Liver (tissue), 8 donors: ENCODE measurements at regions not wholly inside any gene's neighbourhood (a gene's known extent, or its start where the extent isn't known, plus 50 kb on each side); places are given as distances from the start of the nearest gene placed in this dataset.

Source experiments
- DNase-seq: peaks from one replicate; pipeline ENCODE4 v3.0.0-alpha.2; 2017; ENCODE audit warnings: low spot score
- H3K27ac ChIP-seq, 2 donors: one replicate each; pipeline ENCODE4 v1.7.0; 2013; ENCODE audit warnings: inconsistent platforms in 2 of 2, low read length in 2 of 2, control low read depth in 1 of 2, low read depth in 1 of 2, mild to moderate bottlenecking in 1 of 2
- H3K27me3 ChIP-seq, 4 donors: one replicate each; pipeline versions ENCODE4 v1.6.1 to v1.7.0; 2013; ENCODE audit warnings: low read length in 3 of 4, inconsistent platforms in 1 of 4, mild to moderate bottlenecking in 1 of 4, moderate library complexity in 1 of 4; ENCODE audit not compliant: control insufficient read depth in 4 of 4, insufficient read depth in 4 of 4
- H3K36me3 ChIP-seq, 4 donors: one replicate each; pipeline versions ENCODE4 v1.6.1 to v1.7.0; 2013; ENCODE audit warnings: low read length in 3 of 4, mild to moderate bottlenecking in 3 of 4, low read depth in 1 of 4, moderate library complexity in 1 of 4; ENCODE audit not compliant: control insufficient read depth in 4 of 4, insufficient read depth in 3 of 4
- H3K4me1 ChIP-seq, 4 donors: one replicate each; pipeline versions ENCODE4 v1.6.1 to v1.7.0; 2013; ENCODE audit warnings: low read length in 3 of 4, mild to moderate bottlenecking in 3 of 4, moderate library complexity in 1 of 4; ENCODE audit not compliant: control insufficient read depth in 4 of 4, insufficient read depth in 4 of 4
- H3K4me3 ChIP-seq, 3 donors: one replicate each; pipeline versions ENCODE4 v1.6.1 to v1.7.0; 2013; ENCODE audit warnings: low read length in 3 of 3, control low read depth in 1 of 3, low read depth in 1 of 3, mild to moderate bottlenecking in 1 of 3
- H3K9ac ChIP-seq, 2 donors: one replicate each; pipeline ENCODE4 v1.7.0; 2013; ENCODE audit warnings: low read length in 2 of 2, mild to moderate bottlenecking in 2 of 2, moderate library complexity in 2 of 2, control low read depth in 1 of 2, low read depth in 1 of 2
- H3K9me3 ChIP-seq, 4 donors: one replicate each; pipeline versions ENCODE4 v1.6.1 to v1.7.0; 2013; ENCODE audit warnings: low read length in 3 of 4; ENCODE audit not compliant: control insufficient read depth in 4 of 4
- ATF3 ChIP-seq: IDR thresholded peaks from 2 replicates; pipeline ENCODE4 v1.6.1; 2016; ENCODE audit warnings: antibody characterized with exemption
- CTCF ChIP-seq: fragments of 150-350 bp; IDR thresholded peaks from 2 replicates; pipeline ENCODE4 v1.5.1; 2017; ENCODE audit warnings: improper control_type of control experiment, low read depth, low read length; ENCODE audit not compliant: missing input control
- EGR1 ChIP-seq, 2 donors: IDR thresholded peaks; 2 replicates each; pipeline ENCODE4 v1.6.1; 2016 to 2018; ENCODE audit warnings: antibody characterized with exemption in 2 of 2, low read depth in 2 of 2
- FOXA1 ChIP-seq: IDR thresholded peaks from 2 replicates; pipeline ENCODE4 v1.6.1; 2016; ENCODE audit warnings: antibody characterized with exemption
- FOXA2 ChIP-seq: IDR thresholded peaks from 2 replicates; pipeline ENCODE4 v1.6.1; 2016; ENCODE audit warnings: antibody characterized with exemption
- GABPA ChIP-seq, 2 donors: IDR thresholded peaks in 1 of 2; conservative IDR thresholded peaks in 1 of 2; 2 replicates each; pipeline ENCODE4 v1.6.1; 2016; ENCODE audit warnings: antibody characterized with exemption in 2 of 2, mild to moderate bottlenecking in 1 of 2, moderate library complexity in 1 of 2
- HNF4A ChIP-seq, 2 donors: conservative IDR thresholded peaks; 2 replicates each; pipeline ENCODE4 v1.6.1; 2016; ENCODE audit warnings: antibody characterized with exemption in 2 of 2, mild to moderate bottlenecking in 2 of 2
- HNF4G ChIP-seq: IDR thresholded peaks from 2 replicates; pipeline ENCODE4 v1.6.1; 2016; ENCODE audit warnings: antibody characterized with exemption
- MAX ChIP-seq: IDR thresholded peaks from 2 replicates; pipeline ENCODE4 v1.6.1; 2016; ENCODE audit warnings: antibody characterized with exemption
- NR2F2 ChIP-seq: IDR thresholded peaks from 2 replicates; pipeline ENCODE4 v1.6.1; 2016; ENCODE audit warnings: antibody characterized with exemption
- RAD21 ChIP-seq, 2 donors: IDR thresholded peaks; 2 replicates each; pipeline ENCODE4 v1.6.1; 2016; ENCODE audit warnings: antibody characterized with exemption in 2 of 2, mild to moderate bottlenecking in 2 of 2
- REST ChIP-seq: IDR thresholded peaks from 2 replicates; pipeline ENCODE4 v1.6.1; 2016; ENCODE audit warnings: antibody characterized with exemption, mild to moderate bottlenecking
- RXRA ChIP-seq, 2 donors: IDR thresholded peaks; 2 replicates each; pipeline ENCODE4 v1.6.1; 2017 to 2018; ENCODE audit warnings: antibody characterized with exemption in 2 of 2, mild to moderate bottlenecking in 1 of 2
- SP1 ChIP-seq: IDR thresholded peaks from 2 replicates; pipeline ENCODE4 v1.6.1; 2018; ENCODE audit warnings: antibody characterized with exemption, mild to moderate bottlenecking
- TAF1 ChIP-seq: conservative IDR thresholded peaks from 2 replicates; pipeline ENCODE4 v1.6.1; 2016; ENCODE audit warnings: antibody characterized with exemption, mild to moderate bottlenecking
- YY1 ChIP-seq: IDR thresholded peaks from 2 replicates; pipeline ENCODE4 v1.6.1; 2016; ENCODE audit warnings: antibody characterized with exemption, mild to moderate bottlenecking
- ZBTB33 ChIP-seq: IDR thresholded peaks from 2 replicates; pipeline ENCODE4 v1.6.1; 2016; ENCODE audit warnings: antibody characterized with exemption
- WGBS: extraction: QIAGEN DNeasy Blood & Tissue Kit; methylation state at CpG from one replicate; pipeline ENCODE4 v1.1.7; 2013; 5-methylcytosine and 5-hydroxymethylcytosine counted together
- donor health status: healthy.
- donor health status: healthy.
- donor health status: healthy.
- donor health status: healthy.
- donor health status: healthy.

GRCh38 chr3:44110648-44111047, 131.0 kb upstream of the TOPAZ1 start:
- H3K27me3 ChIP-seq = peaks cover 0 to 2% (median 0%) of the 10 kb centered on the region in 4 donors
- no peak overlapping the region for H3K27ac ChIP-seq
- no peak overlapping the region for H3K4me3 ChIP-seq
- no peaks in the 10 kb centered on the region for H3K9me3 ChIP-seq
- H3K4me1 ChIP-seq = no peaks in the 10 kb centered on the region
- H3K36me3 ChIP-seq = no peaks in the 10 kb centered on the region
- TF ChIP-seq ZBTB33 = no peak
- no peak for TF ChIP-seq RXRA (IDR thresholded peaks at IDR 0.05)
- no peak for TF ChIP-seq ATF3
- no peak for TF ChIP-seq GABPA (IDR thresholded peaks at IDR 0.05 in 1 of 2, conservative IDR thresholded peaks at IDR 0.05 in 1 of 2)
- TF ChIP-seq FOXA2 = no peak
- no peak for TF ChIP-seq FOXA1
- no peak for TF ChIP-seq REST
- no peak for DNase-seq
- WGBS = 73% methylated on average over 9 of the region's 9 CpGs
- H3K9ac ChIP-seq = no peak overlapping the region

- Histone ChIP-seq H3K9me3 (no peaks in the 10 kb centered on the region), H3K36me3 (no peaks in the 10 kb centered on the region), H3K4me3 (no peak overlapping the region), H3K9ac (no peak overlapping the region), H3K4me1 (no peaks in the 10 kb centered on the region), H3K27ac (no peak overlapping the region), H3K27me3 (peaks cover 0 to 5% (median 0%) of the 10 kb centered on the region in 4 donors)
- TF ChIP-seq GABPA (IDR thresholded peaks at IDR 0.05 in 1 of 2, conservative IDR thresholded peaks at IDR 0.05 in 1 of 2) (no peak), TAF1 (no peak), RAD21 (IDR thresholded peaks at IDR 0.05) (no peak), SP1 (no peak), HNF4A (conservative IDR thresholded peaks at IDR 0.05) (no peak), CTCF (no peak), REST (no peak), NR2F2 (no peak), YY1 (no peak), ZBTB33 (no peak), MAX (no peak), FOXA2 (no peak), HNF4G (no peak), EGR1 (IDR thresholded peaks at IDR 0.05; ENCODE audit: low read depth in 2 of 2) (no peak)
- no peak for DNase-seq
- WGBS = 82% methylated on average over 2 of the region's 2 CpGs
These were observed 130.2 kb upstream of the TOPAZ1 start for GRCh38 chr3:44111482-44111881.
